Adrenal gland (tissue), 9 donors: ENCODE measurements at regions not wholly inside any gene's neighbourhood (a gene's known extent, or its start where the extent isn't known, plus 50 kb on each side); places are given as distances from the start of the nearest gene placed in this dataset.

Experiments used
- DNase-seq, 7 donors: peaks; one replicate each; pipeline ENCODE4 v3.0.0-alpha.2; 2019 to 2020
- H3K27ac ChIP-seq, 5 donors: fragments of 200-600 bp; sonication (generic) in 4 of 5; 1 replicate in 3 of 5; 2 replicates in 2 of 5; pipeline versions ENCODE4 v1.5.1 to v1.8.0; 2016 to 2020; ENCODE audit warnings: mild to moderate bottlenecking in 1 of 5
- H3K27me3 ChIP-seq: fragments of 200-600 bp; 2 replicates; pipeline ENCODE4 v1.8.0; 2021
- H3K36me3 ChIP-seq, 2 donors: fragments of 200-600 bp; replicated peaks in 1 of 2; 1 replicate in 1 of 2; 2 replicates in 1 of 2; pipeline versions ENCODE4 v1.5.1 to v1.8.0; 2018 to 2022
- H3K4me1 ChIP-seq, 2 donors: fragments of 200-600 bp; replicated peaks in 1 of 2; 1 replicate in 1 of 2; 2 replicates in 1 of 2; pipeline versions ENCODE4 v1.5.1 to v1.8.0; 2018 to 2021
- H3K4me3 ChIP-seq, 4 donors: fragments of 200-600 bp; sonication (generic) in 3 of 4; one replicate each; pipeline ENCODE4 v1.5.1; 2016 to 2018
- H3K9me3 ChIP-seq, 3 donors: fragments of 200-600 bp; sonication (generic) in 1 of 3; replicated peaks in 1 of 3; 1 replicate in 2 of 3; 2 replicates in 1 of 3; pipeline versions ENCODE4 v1.5.1 to v1.8.0; 2016 to 2021
- CTCF ChIP-seq, 6 experiments: fragments of 450-650 bp in 4 of 6; fragments of 200-600 bp in 2 of 6; sonication (generic) in 1 of 6; IDR thresholded peaks; 1 replicate in 5 of 6; 2 replicates in 1 of 6; pipeline versions ENCODE4 v1.5.1 to v1.8.0; 2016 to 2021; ENCODE audit warnings: antibody characterized with exemption in 6 of 6, mild to moderate bottlenecking in 2 of 6, moderate library complexity in 1 of 6
- POLR2A ChIP-seq, 2 donors: fragments of 450-650 bp; IDR thresholded peaks; one replicate each; pipeline ENCODE4 v1.6.1; 2017; ENCODE audit warnings: antibody characterized with exemption in 2 of 2, mild to moderate bottlenecking in 2 of 2, moderate library complexity in 1 of 2
- WGBS, 4 donors: extraction: QIAGEN DNeasy Blood & Tissue Kit in 2 of 4; methylation state at CpG; one replicate each; pipeline versions ENCODE4 v1.1.5 to v1.1.7; 2013 to 2017; 5-methylcytosine and 5-hydroxymethylcytosine counted together
- intact Hi-C, 2 donors: fragments of 100-400 bp; cut with DNase I; formaldehyde crosslinking; loops; one replicate each; pipeline versions ENCODE4 v1.14.1 to v1.15.0; 2022 to 2023
- donor health status: healthy with polysubstance abuse.
- donor health status: Bipolar disorder and iron deficiency.
- donor health status: DM: yes; HTN: yes; CAD: no.
- donor health status: DM: no; HTN: no; CAD: no.
- donor health status: DM: no; HTN: no; CAD: no.

GRCh38 chr14:97196336-97196735 is 399.2 kb downstream of the VRK1 start:
- DNase-seq: no peak
- no peaks in the 10 kb centered on the region for H3K9me3 ChIP-seq
- intact Hi-C loops: no loop called here
- H3K4me3 ChIP-seq: no peak overlapping the region
- no peak overlapping the region for H3K27ac ChIP-seq
- H3K4me1 ChIP-seq: no peaks in the 10 kb centered on the region
- H3K27me3 ChIP-seq: no peaks in the 10 kb centered on the region
- 82 to 100% (median 91%) methylated on average over 3 to 4 of the region's 4 CpGs for WGBS, 4 donors
- no peaks in the 10 kb centered on the region for H3K36me3 ChIP-seq
- no peak for TF ChIP-seq POLR2A (IDR thresholded peaks at IDR 0.05)

- intact Hi-C loops: no loop called here
Measured at GRCh38 chr14:97198813-97199212, 401.6 kb downstream of the VRK1 start.

GRCh38 chr14:97200245-97200644 is 403.1 kb downstream of the VRK1 start:
- intact Hi-C loops: no loop called here
- Histone ChIP-seq H3K4me3 (no peak overlapping the region), H3K27ac (no peak overlapping the region), H3K27me3 (peaks cover 8% of the 10 kb centered on the region), H3K9me3 (no peaks in the 10 kb centered on the region), H3K4me1 (no peaks in the 10 kb centered on the region), H3K36me3 (no peaks in the 10 kb centered on the region)
- TF ChIP-seq POLR2A (IDR thresholded peaks at IDR 0.05) (no peak), CTCF (IDR thresholded peaks at IDR 0.05) (no peak)
- no peak for DNase-seq
- WGBS, 4 donors: 67 to 85% (median 72%) methylated on average over 4 of the region's 4 CpGs

More at GRCh38 chr14:97198813-97199212, 401.6 kb downstream of the VRK1 start:
- Histone ChIP-seq H3K4me3 (no peak overlapping the region), H3K4me1 (no peaks in the 10 kb centered on the region), H3K27me3 (peaks cover 8% of the 10 kb centered on the region), H3K9me3 (no peaks in the 10 kb centered on the region), H3K27ac (no peak overlapping the region), H3K36me3 (no peaks in the 10 kb centered on the region)
- DNase-seq: no peak
- no peak for TF ChIP-seq POLR2A (IDR thresholded peaks at IDR 0.05)
- TF ChIP-seq CTCF (IDR thresholded peaks at IDR 0.05): no peak

GRCh38 chr14:97206916-97207315 is 409.7 kb downstream of the VRK1 start:
- Histone ChIP-seq H3K4me3 (no peak overlapping the region), H3K27me3 (peaks cover 8% of the 10 kb centered on the region), H3K4me1 (no peaks in the 10 kb centered on the region), H3K9me3 (no peaks in the 10 kb centered on the region), H3K36me3 (no peaks in the 10 kb centered on the region), H3K27ac (no peak overlapping the region)
- no peak for TF ChIP-seq CTCF (IDR thresholded peaks at IDR 0.05)
- TF ChIP-seq POLR2A (IDR thresholded peaks at IDR 0.05): no peak
- intact Hi-C loops: no loop called here
- no peak for DNase-seq
- WGBS, 4 donors: 76 to 79% (median 77%) methylated on average over 11 of the region's 11 CpGs

- no peak overlapping the region for H3K4me3 ChIP-seq
- 86 to 93% (median 89%) methylated on average over 1 of the region's 1 CpG for WGBS, 4 donors
- H3K4me1 ChIP-seq: no peaks in the 10 kb centered on the region
- no peak for DNase-seq
- H3K27ac ChIP-seq: no peak overlapping the region
- intact Hi-C loops: no loop called here
- no peaks in the 10 kb centered on the region for H3K36me3 ChIP-seq
- H3K27me3 ChIP-seq: no peaks in the 10 kb centered on the region
- TF ChIP-seq POLR2A (IDR thresholded peaks at IDR 0.05) (no peak), CTCF (IDR thresholded peaks at IDR 0.05) (no peak)
- no peaks in the 10 kb centered on the region for H3K9me3 ChIP-seq
Measured at GRCh38 chr14:97210202-97210601, 413.0 kb downstream of the VRK1 start.
